C4-2B (cell line): ENCODE measurements at regions not wholly inside any gene's neighbourhood (a gene's known extent, or its start where the extent isn't known, plus 50 kb on each side); places are given as distances from the start of the nearest gene placed in this dataset.
"Not testable (repeated sequence)": the region's sequence is repeated elsewhere in the genome, so short reads cannot be mapped to it uniquely, and the experiment has no call there.

ENCODE experiments used
- CTCF ChIP-seq: fragments of 450-650 bp; conservative IDR thresholded peaks from 2 replicates; pipeline ENCODE4 v1.5.1; 2017; ENCODE audit warnings: mild to moderate bottlenecking
- ZFX ChIP-seq: fragments of 450-650 bp; IDR thresholded peaks from 2 replicates; pipeline ENCODE4 v1.6.1; 2017

- TF ChIP-seq CTCF, ZFX: not testable (repeated sequence)
Observed at GRCh38 chr14:38921893-38922292, 181.1 kb downstream of the SEC23A start.
